Coronary artery (tissue), 2 donors: ENCODE measurements at regions not wholly inside any gene's neighbourhood (a gene's known extent, or its start where the extent isn't known, plus 50 kb on each side); places are given as distances from the start of the nearest gene placed in this dataset.
"Not testable (repeated sequence)": the region's sequence is repeated elsewhere in the genome, so short reads cannot be mapped to it uniquely, and the experiment has no call there.

Experiments
- DNase-seq: peaks from one replicate; pipeline ENCODE4 v3.0.0-alpha.2; 2017; ENCODE audit warnings: low spot score
- H3K27ac ChIP-seq, 2 donors: fragments of 200-600 bp; sonication (generic); one replicate each; pipeline ENCODE4 v1.5.1; 2016 to 2019
- H3K4me3 ChIP-seq: fragments of 200-600 bp; sonication (generic); 2 replicates; pipeline ENCODE4 v1.5.1; 2016; ENCODE audit warnings: mild to moderate bottlenecking, moderate library complexity
- TF ChIP-seq, protein P1 (sequence below): fragments of 200-600 bp; sonication (generic); IDR thresholded peaks from one replicate; pipeline ENCODE4 v1.5.1; 2019; ENCODE audit warnings: antibody characterized with exemption

DNA sequence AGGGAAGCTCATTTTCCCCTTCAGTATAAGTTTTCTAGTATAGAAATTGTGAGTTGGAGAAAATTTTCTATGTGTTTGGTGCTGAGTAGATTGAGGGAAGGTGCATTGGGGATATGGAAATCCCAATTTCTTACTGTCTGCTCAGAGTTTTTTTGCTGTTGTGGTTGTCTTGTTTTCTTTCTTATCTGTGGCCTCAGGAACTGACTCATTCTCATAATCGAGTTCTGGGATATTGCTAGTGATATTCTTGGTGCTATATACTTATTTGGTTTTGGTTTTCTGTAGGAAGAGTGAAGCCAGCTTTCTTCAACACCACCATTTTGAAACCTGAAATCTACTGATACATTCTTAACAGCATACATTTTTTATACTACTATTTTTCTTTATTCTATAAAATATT is 869.2 kb downstream of the DIPK2A start:
- TF ChIP-seq, protein P1, sequence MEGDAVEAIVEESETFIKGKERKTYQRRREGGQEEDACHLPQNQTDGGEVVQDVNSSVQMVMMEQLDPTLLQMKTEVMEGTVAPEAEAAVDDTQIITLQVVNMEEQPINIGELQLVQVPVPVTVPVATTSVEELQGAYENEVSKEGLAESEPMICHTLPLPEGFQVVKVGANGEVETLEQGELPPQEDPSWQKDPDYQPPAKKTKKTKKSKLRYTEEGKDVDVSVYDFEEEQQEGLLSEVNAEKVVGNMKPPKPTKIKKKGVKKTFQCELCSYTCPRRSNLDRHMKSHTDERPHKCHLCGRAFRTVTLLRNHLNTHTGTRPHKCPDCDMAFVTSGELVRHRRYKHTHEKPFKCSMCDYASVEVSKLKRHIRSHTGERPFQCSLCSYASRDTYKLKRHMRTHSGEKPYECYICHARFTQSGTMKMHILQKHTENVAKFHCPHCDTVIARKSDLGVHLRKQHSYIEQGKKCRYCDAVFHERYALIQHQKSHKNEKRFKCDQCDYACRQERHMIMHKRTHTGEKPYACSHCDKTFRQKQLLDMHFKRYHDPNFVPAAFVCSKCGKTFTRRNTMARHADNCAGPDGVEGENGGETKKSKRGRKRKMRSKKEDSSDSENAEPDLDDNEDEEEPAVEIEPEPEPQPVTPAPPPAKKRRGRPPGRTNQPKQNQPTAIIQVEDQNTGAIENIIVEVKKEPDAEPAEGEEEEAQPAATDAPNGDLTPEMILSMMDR: no peak
- Histone ChIP-seq H3K27ac (no peak overlapping the region), H3K4me3 (no peak overlapping the region)
- no peak for DNase-seq

DNA sequence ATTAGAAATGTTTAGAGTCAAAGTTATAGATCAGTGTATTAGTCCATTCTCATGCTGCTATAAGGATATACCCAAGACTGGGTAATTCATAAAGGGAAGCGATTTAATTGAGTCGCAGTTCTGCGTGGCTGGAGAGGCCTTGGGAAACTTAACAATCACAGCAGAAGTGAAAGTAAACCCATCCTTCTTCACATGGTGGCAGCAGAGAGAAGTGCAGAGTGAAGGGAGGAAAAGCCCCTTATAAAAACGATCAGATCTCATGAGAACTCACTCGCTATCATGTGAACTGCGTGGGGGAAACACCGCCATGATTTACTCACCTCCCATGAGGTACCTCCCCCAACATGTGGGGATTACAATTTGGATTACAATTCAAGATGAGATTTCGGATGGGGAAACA is 871.5 kb downstream of the DIPK2A start:
- TF ChIP-seq, protein P1: no peak
- DNase-seq: no peak
- no peak overlapping the region for H3K4me3 ChIP-seq
- H3K27ac ChIP-seq: no peak overlapping the region

DNA sequence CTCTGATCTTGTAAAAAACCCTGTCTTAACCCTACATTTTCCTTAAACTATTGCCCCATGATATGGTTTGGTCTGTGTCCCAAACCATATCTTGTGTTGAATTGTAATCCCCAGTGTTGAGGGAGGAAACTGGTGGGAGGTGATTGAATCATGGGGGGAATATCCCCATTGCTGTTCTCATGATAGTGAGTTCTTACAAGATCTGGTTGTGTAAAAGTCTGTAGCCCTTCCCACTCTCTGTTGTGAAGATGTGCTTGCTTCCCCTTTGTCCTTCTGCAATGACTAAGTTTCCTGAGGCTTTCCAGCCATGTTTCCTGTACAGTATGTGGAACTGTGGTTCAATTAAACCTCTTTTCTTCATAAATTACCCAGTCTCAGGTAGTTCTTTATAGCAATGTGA is 881.4 kb downstream of the DIPK2A start:
- no peak overlapping the region for H3K27ac ChIP-seq
- no peak overlapping the region for H3K4me3 ChIP-seq
- TF ChIP-seq, protein P1: no peak
- no peak for DNase-seq

DNA sequence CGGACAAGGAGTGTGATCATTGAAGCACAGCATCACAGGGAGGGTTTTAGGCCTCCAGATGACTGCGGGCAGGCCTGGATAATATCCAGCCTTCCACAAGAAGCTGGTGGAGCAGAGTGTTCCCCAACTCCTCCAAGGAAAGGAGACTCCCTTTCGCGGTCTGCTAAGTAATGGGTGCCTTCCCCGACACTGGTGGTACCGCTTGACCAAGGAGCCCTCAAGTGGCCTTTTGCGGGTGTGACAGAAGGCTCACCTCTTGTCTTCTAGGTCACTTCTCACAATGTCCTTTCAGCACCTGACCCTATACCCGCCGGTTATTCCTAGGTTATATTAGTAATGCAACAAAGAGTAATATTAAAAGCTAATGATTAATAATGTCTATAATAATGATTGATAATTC is 882.4 kb downstream of the DIPK2A start:
- not testable (repeated sequence) for DNase-seq, H3K4me3 ChIP-seq, H3K27ac ChIP-seq

DNA sequence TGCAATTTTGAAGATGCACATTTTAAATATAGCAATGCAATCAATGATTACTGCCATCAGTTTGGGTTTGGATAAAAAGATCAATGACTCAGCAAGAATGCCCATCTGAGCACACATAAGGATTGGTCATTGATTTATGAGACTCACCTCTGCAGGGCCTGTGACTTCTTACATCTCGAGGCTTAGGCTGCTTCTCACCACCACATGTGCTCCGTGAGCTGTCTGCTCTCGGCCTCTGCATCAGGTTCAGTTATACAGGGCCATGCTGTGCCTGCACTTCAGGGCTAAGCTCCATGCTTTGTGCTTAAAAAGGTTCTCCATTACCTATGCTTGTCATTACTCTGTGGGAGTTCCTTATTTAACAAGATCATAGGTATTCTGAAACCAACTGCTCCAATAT is 887.5 kb downstream of the DIPK2A start:
- Histone ChIP-seq H3K4me3 (no peak overlapping the region), H3K27ac (no peak overlapping the region)
- TF ChIP-seq, protein P1: no peak
- no peak for DNase-seq

DNA sequence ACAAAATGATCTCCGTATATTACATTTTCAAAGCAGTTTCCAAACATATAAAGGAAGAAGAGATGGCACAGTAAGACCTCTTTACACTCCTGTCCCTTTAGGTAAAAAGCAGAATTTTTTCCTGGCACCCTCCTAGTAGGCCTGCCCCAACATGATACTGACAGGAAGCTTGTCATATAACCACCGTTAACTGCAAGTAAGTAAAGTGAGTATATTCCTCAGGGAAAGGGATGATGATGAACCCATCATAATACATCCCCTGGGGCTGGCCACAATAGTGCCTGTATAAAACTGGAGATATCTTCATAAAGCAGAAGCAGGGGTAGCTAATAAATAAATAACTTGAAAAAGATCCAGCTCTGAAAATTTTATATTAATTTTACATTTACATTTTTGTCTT is 893.0 kb downstream of the DIPK2A start:
- H3K4me3 ChIP-seq: no peak overlapping the region
- TF ChIP-seq, protein P1: no peak
- DNase-seq: no peak

DNA sequence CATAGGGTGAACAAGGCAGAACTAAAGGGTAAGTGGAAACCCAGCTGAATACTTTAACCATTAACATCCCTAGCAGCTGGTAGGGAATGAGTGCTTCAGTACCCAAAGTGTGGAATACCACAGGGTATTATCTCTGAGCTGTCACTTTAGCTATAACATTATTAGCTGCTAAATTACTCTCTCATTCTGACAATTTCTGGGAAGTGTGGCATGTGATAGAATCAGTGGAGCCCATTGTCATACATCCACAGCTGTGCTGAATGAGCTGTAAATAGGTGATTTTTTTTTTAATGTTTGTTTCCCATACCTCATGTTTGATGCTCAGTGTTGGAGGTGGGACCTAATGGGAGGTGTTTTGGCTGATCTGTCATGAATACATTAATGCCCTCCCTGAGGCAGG is 894.3 kb downstream of the DIPK2A start:
- DNase-seq: no peak
- TF ChIP-seq, protein P1: no peak
- Histone ChIP-seq H3K4me3 (no peak overlapping the region), H3K27ac (no peak overlapping the region)

More for the DNA sequence above, 893.0 kb downstream of the DIPK2A start:
- H3K27ac ChIP-seq: no peak overlapping the region

DNA sequence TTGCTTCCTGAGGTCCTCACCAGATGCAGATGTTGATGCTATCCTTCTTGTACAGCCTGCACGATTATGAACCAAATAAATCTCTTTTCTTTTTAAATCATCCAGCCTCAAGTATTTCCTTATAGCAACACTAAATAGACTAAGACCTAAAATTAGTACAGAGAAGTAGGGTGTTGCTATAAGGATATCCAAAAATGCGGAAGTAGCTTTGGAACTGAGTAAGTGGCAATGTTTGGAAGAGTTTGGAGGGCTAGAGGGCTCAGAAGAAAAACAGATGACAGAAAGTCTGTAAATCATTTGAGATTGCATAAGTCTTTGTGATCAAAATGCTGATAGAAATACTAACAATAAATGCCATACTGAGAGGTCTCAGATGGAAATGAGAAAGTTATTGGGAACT is 894.9 kb downstream of the DIPK2A start:
- no peak for DNase-seq
- Histone ChIP-seq H3K4me3 (no peak overlapping the region), H3K27ac (no peak overlapping the region)
- TF ChIP-seq, protein P1: no peak
